ENCODE measurements at regions not wholly inside any gene's neighbourhood (a gene's known extent, or its start where the extent isn't known, plus 50 kb on each side); places are given as distances from the start of the nearest gene placed in this dataset.

- no peaks in the 10 kb centered on the region for H3K9me3 ChIP-seq
- no peaks in the 10 kb centered on the region for H3K27me3 ChIP-seq
- H3K4me3 ChIP-seq (ENCODE audit: low read depth, low read length): no peak overlapping the region
- no peaks in the 10 kb centered on the region for H3K36me3 ChIP-seq
- TF ChIP-seq CTCF (IDR thresholded peaks at IDR 0.05; ENCODE audit: low read depth, low read length): no peak
- no peak for DNase-seq
- no peaks in the 10 kb centered on the region for H3K4me1 ChIP-seq
Observed at GRCh38 chr19:30303131-30303654, 69.0 kb upstream of the ZNF536 start.

- Histone ChIP-seq H3K36me3 (no peaks in the 10 kb centered on the region), H3K27me3 (no peaks in the 10 kb centered on the region), H3K4me3 (ENCODE audit: low read depth, low read length) (no peak overlapping the region), H3K4me1 (no peaks in the 10 kb centered on the region), H3K9me3 (no peaks in the 10 kb centered on the region)
- no peak for DNase-seq
- no peak for TF ChIP-seq CTCF (IDR thresholded peaks at IDR 0.05; ENCODE audit: low read depth, low read length)
Observed at GRCh38 chr19:30304540-30304939, 67.6 kb upstream of the ZNF536 start.

DNA sequence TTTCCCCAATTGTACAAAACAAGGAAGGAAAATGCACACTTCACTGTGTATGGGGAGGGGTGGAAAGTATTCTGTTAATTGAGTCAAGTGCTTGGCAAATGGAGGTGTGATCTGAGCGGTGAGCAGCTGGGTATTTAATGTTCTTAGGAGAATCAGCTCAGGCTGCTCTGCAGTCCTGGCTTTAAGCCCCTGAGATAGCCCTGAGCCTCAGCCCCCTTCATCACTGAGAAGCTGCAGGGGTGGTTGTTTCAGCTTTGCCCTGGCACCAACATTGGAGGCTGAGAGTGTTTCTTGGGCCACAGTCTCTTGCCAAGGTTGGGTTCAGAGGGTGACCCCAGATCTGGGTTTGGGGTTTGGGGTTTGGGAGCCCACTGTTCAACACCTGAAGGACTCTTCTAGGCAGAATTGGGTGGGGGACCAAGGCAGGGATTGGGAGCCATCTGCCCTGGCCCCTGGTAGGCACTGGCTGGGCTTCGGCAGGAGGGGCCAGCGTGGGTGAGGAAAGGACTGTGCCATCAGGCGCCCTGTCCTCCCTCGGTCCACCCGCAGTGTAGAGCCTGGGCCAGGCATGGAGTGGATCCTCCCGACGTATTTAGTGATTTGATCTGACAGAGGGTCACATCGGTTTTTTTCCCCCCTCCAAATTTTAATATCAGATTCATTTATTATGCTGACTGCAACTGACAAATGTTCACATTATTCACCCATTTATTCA is 66.7 kb upstream of the ZNF536 start:
- no peak for DNase-seq
- Histone ChIP-seq H3K27me3 (no peaks in the 10 kb centered on the region), H3K4me1 (no peaks in the 10 kb centered on the region), H3K4me3 (ENCODE audit: low read depth, low read length) (no peak overlapping the region), H3K9me3 (no peaks in the 10 kb centered on the region), H3K36me3 (no peaks in the 10 kb centered on the region)
- TF ChIP-seq CTCF (IDR thresholded peaks at IDR 0.05; ENCODE audit: low read depth, low read length): no peak

GRCh38 chr19:30307191-30307974 is 64.8 kb upstream of the ZNF536 start:
- H3K9me3 ChIP-seq: no peaks in the 10 kb centered on the region
- no peaks in the 10 kb centered on the region for H3K4me1 ChIP-seq
- TF ChIP-seq CTCF (IDR thresholded peaks at IDR 0.05; ENCODE audit: low read depth, low read length): no peak
- no peaks in the 10 kb centered on the region for H3K36me3 ChIP-seq
- no peak for DNase-seq
- no peak overlapping the region for H3K4me3 ChIP-seq (ENCODE audit: low read depth, low read length)
- H3K27me3 ChIP-seq: no peaks in the 10 kb centered on the region

DNA sequence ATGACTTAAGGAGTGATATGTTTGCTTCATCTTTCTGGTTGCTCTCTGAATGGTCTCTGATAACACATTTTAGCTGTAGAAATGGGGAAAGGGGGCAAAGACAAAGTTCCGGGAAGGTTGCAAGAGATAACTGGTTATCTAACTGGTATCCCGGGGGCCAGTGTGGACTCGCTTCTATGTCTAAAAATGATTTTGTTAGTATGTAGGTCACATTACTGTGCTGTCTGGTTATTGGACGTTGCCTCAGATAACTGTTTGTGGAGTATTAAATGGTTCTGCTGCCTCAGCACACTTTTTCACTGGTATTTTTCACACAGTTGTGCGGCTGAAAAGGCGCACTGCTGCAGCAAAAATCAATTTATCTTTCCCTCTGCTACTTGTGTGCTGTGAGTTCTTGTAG is 63.0 kb upstream of the ZNF536 start:
- Histone ChIP-seq H3K36me3 (no peaks in the 10 kb centered on the region), H3K9me3 (no peaks in the 10 kb centered on the region), H3K4me1 (no peaks in the 10 kb centered on the region), H3K27me3 (no peaks in the 10 kb centered on the region), H3K4me3 (ENCODE audit: low read depth, low read length) (no peak overlapping the region)
- no peak for DNase-seq
- TF ChIP-seq CTCF (IDR thresholded peaks at IDR 0.05; ENCODE audit: low read depth, low read length): no peak

Measured in BE2C (cell line).